ENCODE measurements at regions not wholly inside any gene's neighbourhood (a gene's known extent, or its start where the extent isn't known, plus 50 kb on each side); places are given as distances from the start of the nearest gene placed in this dataset.
"Not testable (repeated sequence)": the region's sequence is repeated elsewhere in the genome, so short reads cannot be mapped to it uniquely, and the experiment has no call there.

DNA sequence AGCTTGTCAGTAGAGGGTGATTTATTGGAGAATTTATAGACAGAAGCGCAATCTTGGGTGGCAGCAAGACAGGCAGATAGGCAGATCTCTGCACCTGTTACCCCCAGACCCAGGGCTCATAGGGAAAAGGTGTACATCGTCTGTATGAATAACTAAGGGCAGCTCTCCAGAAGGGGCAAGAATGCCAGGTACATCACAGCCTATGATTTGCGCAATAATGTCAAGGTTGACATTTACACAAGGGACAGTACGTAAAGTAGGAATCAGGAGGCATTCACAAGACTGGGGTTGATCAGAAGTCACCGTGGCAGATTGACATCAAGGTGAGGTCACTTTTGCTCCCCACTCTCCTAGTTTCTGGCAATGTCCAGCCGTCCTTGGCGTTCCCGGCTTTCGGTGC is 524.1 kb downstream of the TRIML1 start:
- DNase-seq (ENCODE audit: low spot score) = no peak

DNA sequence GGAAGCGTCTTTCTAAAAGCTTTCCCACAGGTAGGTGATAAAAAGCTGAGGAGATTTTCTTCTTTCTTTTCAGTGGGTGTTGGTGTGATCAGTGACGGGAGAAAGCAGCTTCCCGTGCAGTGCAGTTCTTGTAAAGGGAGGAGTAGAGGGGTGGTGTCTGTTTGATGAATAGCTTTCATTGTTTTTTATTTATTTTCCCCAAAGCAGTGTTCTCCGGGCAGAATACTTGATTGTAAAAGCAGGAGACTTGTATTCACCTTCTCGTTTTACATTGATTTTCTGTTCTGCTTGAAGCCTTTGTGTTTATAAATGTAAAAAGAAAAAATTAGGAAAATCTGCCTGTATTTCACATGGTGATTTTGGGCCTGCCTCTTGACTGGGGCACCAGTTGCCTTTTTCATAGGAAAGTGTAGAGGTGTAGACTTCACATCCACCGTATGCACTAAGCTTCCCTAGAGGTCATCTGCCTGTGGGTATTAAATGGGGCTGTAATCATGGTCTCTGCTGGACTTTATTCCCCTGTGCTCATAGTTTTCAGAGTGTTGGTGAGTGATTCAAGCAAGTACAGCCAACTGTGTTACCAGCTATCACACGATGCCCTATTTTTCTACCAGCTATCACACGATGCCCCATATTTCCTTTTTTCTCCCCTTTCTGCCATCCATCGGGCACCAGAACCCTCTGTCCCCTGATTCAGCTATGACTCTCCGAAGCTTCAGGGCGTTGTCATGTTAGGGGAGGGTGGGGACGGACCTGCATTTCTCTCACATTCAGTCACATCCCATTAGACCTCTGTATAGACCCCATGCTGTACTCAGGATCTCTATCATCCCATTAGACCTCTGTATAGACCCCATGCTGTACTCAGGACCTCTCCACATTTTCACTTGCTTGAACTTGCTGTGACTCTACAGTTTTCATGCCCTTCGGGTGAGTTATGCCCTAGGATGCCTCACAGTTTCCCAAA is 526.5 kb downstream of the TRIML1 start:
- peak; percentile 57 for DNase-seq (ENCODE audit: low spot score)

DNA sequence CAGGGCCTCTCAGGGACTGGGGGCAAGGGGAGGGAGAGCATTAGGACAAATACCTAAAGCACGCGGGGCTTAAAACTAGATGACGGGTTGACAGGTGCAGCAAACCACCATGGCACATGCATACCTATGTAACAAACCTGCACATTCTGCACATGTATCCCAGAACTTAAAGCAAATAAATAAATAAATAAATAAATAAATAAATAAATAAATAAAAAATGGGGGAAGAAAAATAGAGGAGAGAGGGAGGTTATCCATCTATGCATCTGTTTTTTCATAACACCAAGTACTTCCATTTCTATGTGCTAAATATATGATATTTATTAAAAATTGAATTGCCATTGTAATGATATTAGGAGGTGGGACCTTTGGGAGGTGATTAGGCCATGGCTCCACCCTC is 539.5 kb downstream of the TRIML1 start:
- not testable (repeated sequence) for DNase-seq (ENCODE audit: low spot score)

DNA sequence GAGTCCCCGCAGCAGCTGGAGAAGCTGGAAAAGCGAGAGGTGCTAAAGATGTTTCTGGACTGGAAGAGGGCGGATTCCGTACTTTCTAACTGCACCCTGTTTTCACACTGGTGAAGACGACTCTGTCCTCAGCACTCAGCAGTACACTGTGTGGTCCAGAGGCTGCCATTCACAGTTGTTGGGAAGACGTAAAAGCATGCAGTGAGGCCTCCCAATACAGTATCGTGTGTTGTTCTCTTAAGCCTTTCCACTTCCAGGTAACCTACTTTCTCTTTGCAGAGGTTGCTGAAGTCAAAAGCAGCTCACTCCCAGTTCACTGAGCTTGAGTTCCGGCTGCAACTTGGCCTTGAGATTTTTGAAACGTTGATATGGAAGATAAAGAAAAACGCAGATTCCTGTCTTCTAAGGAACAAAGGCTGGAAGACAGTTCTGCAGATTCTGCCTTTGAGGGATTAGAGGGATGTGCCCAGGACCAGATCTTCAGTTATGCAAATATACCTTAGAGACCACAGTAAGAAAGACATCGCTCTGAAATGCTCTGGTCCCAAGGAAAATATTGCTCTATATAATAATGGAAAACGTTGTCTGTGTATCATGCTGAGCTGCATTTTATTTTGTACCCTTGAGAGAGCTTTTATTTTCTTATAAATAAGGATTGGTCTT is 540.9 kb downstream of the TRIML1 start:
- no peak for DNase-seq (ENCODE audit: low spot score)

DNA sequence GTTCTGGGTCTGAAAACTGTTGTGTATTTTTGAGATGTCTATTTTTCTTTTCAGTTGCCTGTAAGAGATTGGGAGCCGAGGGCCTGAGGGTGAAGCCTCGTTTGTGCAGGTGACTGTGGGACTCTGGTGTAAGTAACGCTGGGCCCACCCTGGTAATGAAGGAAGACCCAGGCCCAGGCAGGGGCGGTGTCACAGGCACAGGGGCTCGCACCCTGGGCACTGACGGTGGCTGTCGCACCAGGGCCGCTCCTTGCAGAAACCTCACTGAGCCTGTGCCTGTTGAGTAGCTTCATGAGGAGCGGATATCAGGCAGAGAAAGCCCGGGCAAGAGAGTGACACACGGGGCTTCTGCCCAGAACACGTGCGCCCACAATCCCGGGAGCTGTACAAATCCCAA is 541.4 kb downstream of the TRIML1 start:
- DNase-seq (ENCODE audit: low spot score) = no peak

DNA sequence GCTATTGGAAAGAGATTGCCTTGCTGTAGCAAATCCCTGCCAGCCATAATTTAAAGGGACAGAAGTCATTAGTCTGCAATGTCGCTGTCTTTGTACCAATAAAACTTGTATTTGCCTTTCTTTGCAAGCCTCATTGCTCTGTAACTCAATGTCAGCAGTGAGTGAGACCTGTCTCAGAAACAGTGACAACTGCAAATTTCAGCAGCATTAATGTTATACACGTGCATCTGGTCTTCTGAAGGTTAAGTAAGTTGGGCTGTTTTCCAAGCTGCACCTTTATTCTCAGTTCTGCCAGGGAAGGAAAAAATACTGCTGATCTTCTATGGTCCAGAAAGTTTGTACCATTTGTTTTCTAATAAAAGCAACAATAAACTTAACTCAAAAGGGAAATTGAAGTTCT is 543.1 kb downstream of the TRIML1 start:
- no peak for DNase-seq (ENCODE audit: low spot score)

DNA sequence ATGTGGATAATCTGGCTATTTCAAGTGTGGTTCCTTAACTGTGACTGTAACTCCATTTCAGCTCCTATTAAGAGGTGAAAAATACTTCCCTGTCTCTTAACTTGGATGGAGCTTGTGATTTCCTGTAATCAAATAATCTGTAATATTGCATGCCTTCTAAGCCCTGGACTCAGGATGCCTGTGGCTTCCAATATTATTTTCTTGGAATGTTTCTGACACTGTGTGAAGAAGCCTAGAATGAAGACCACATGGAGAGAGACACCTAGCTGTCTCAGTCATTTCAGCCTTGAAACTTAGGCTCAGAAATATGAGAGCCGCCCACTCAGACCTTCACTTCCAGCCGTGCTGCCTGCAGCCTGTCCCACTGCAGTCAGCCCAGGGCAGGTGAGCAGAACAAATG is 544.3 kb downstream of the TRIML1 start:
- DNase-seq (ENCODE audit: low spot score) = no peak

DNA sequence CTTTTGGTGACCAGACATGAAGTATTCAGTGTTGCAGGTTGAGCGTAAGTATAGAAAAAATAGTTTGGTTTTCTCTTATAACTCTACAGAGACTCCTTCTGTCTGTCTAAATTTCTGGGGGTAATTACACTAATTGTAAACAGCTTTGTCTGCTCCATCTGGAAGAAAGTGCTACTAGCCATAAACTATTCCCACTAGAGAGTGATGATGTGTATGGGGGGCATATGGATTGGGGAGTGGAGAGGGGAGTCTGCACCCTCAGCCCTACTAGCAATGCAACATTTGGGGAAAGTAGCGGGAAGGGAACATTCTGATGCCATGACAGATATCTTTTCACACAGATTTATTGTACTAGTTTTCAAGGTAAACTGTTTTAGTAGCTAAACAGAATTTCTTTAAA is 549.7 kb downstream of the TRIML1 start:
- no peak for DNase-seq (ENCODE audit: low spot score)

DNA sequence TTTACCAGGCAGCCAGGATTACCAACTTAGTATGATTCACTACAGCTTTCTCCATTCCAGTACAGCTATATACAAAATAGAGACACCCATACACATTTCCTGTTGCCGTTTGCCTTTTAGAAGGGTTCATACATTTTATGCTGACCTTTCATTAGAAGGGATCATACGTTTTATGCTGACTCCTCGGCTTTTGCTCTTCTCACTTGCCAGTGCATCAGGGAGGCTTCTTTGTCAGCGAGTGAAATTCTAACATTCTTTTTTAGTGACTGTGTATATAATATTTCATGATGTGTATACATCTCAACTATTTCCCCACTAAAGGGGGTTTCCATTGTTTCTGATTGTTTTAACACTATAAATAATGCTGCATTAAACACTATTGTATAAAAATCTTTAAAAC is 552.6 kb downstream of the TRIML1 start:
- no peak for DNase-seq (ENCODE audit: low spot score)

DNA sequence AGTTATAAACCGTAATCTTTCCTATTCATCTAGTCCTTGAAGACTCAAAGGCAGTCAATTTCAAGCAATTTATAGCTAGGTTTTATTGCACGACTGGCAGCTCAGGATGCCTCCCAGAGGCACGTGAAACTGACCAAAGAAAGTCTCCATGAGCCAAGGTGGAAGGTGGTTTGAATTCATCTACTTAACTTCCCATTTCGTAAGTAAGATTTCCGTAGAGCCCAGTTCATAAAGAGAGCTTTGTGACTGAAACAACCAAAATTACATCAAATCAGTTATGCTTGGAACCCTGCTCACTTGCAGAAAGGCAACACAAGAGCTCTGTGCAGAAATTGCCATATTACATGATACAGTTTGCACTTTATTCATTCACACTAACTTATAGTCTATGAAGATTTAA is 556.0 kb downstream of the TRIML1 start:
- no peak for DNase-seq (ENCODE audit: low spot score)

DNA sequence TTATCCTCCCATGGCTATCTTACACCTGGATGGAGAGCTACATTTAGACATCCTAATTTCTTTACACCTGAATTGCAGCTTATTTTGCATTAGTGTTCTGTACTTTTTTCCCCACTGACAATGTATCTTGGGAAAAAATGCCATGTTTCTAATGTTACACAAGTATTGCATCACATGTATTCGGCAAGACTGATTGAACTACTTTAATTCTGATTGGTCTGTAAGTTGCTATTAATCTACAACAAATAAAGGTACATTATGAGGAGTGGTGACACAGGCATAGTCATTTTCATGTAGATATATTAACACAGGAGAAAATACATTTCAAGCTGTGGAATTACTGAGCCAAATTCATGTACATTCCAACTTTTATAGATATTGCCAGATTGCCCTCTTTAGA is 558.0 kb downstream of the TRIML1 start:
- no peak for DNase-seq (ENCODE audit: low spot score)

DNA sequence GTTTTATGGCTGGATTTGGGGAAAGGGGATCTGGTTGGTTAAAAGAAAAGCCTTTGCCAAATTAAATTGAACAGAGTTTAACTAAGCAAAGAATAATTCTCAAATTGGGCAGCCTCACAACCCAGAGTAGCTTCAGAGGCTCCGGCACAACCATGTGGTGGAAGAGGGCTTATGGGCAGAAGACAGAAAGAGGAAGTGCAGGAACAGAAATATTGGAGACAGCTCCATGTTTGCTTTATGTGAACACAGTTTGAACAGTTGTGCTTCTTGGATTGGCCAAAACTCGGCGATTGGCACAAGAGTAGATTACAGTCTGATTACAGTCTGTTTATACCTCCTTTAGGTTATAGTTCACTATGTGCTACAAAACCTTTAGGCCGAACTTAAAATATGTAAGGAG is 562.7 kb downstream of the TRIML1 start:
- no peak for DNase-seq (ENCODE audit: low spot score)

DNA sequence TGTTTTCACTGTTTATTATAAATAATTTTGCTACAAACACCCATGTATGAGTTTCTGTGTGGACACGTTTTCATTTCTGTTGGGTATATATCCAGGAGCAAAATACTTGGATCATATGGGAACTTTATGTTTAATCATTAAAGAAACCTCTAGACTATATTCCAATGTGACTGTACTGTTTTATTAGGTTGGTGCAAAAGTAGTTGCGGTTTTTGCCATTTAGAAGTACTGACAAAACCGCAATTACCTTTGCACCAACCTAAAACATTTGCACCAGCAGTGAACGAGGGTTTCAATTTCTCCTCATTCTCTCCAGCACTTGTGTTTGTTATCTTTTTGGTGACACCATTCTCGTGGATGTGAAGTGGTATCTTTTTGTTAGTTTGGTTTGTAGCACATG is 565.0 kb downstream of the TRIML1 start:
- no peak for DNase-seq (ENCODE audit: low spot score)

DNA sequence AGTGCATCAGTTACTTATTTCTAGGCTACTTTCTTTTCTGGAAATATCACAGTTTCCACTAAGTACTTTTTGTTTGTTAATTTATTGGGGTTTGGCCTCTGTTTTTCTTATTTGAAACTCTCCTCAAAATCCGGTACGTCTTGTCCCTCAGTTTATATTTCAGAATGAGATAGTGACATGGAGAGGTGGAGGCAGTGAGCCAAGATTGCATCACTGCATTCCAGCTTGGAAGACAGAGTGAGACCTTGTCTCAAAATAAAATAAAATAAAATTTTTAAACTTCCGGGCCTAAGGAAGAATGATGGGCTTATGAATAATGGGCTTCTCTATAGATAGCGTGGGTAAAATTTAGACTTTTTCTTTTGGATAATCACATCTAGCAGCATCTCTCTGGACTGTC is 567.8 kb downstream of the TRIML1 start:
- DNase-seq (ENCODE audit: low spot score) = no peak

DNA sequence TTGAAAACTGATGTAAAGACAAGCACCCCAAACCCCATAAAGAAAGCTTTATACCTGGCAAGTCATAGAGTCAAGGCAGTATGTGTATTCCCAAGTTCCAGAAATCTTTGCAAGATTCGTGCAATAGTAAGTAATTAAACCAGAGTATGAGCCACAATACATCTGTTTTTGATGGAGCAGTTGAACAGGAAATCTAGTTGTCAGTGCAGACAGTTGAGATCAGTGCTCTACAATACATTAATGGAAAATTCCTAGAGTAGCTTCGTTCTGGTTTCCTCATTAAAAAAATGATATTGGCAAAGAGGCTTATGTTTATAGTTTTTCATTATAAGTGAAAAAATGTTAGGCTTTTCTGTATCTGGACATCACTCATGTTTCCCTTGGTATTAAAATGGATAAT is 575.3 kb downstream of the TRIML1 start:
- no peak for DNase-seq (ENCODE audit: low spot score)

DNA sequence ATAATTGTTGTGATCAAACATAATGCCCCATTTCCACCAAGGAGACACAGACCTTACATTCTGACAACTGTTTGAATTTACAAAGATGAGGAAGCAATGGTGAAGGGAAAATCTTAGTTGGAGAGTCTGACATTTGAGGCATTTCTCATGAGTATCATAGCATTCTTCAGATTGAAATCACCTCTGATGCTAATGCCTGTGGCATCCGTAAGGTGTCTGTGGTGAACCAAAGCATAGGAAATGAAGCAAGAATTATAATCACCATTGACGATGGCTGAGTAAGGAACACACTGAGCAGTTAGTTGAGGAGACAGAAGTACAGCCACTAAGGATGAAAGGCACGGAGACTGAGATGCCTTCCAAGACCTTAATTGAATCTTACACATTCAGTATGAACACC is 575.7 kb downstream of the TRIML1 start:
- DNase-seq (ENCODE audit: low spot score) = no peak

DNA sequence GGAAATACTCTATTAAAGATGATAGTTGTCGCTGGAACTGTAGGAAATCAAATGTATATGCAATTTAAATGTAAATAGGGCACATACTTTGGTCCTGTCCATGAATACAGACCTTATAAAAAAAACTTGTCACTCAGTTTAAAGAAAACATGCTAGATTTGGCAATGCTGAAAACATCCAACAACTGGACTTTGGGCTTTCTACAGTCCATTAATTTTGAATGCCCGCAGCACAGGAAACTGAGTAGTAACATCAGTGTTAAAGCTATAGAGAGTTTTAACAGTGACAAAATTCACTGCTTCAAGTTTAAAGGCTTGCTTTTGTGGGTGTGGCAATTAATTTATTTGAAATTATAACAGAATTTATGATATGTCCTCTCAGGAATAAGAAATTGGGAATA is 578.4 kb downstream of the TRIML1 start:
- no peak for DNase-seq (ENCODE audit: low spot score)

DNA sequence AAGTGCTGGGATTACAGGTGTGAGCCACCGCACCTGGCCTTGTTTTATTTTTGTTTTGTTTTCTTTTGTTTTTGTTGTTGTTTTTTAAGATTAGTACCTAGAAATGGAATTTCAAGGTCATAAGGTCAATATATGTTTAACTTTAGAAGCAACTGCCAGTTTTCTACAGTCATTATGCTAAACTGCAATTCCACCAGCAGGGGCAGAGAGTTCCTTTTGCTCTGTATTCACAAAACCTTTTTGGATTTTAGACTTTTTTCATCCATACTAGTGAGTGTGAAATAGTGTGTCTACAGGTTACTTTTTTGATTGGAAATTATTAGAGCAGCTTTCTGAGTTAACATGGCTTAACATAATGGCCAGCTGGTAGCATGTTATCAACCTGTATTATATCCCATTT is 580.6 kb downstream of the TRIML1 start:
- no peak for DNase-seq (ENCODE audit: low spot score)

DNA sequence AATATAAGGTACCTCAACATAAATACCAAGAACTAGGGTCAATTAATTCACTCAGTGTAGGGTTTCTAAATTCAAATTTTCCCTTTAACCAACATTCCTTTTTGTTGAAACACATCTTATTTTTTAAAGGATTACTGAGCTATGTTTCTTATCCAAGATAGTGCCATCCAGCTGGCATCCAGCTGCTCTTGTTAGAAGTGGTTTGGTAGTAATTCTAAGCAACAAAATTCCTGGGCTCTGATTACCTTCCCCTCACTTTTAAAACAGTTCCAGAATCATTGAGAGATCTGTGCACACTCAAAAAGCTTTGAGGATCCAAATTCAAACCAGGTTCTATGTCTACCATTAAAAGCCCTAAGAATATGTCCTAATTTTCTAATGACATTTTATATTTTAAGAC is 583.7 kb downstream of the TRIML1 start:
- no peak for DNase-seq (ENCODE audit: low spot score)

DNA sequence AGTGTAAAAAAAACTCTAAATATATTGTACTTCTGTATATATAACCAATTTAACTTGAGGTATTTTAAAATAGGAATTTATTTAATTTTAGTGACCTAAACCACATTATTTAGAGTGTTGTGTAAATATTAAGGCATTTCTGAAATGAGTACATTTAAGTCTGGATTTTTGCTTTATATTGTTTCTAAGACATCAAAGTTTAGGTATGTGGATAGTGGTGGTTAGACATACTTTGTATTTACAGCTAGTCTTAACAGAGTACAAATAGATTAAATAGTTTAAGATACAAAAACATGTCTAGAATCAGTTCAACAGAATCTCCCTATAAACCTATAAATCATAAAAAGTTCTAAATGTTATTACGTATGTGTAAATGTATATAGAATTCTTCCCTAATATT is 588.5 kb downstream of the TRIML1 start:
- DNase-seq (ENCODE audit: low spot score) = no peak

DNA sequence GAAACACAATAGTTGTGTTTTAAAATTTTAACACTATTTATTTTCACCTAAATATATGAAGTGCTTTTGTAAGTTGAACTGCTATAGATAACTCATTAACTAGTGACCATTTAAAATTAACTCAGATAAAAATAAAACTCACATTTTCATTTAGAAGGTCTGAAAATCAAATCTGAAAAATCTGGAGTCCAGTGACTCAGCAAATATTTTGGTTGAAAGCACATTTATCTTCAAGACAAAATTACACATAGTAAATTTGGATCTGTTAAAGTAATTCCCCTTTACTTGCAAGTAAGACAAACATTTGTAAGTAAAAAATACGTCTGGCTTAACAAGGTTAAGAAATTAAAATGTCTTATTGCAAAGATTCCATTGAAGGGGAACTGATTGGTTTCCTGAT is 589.1 kb downstream of the TRIML1 start:
- DNase-seq (ENCODE audit: low spot score) = no peak

DNA sequence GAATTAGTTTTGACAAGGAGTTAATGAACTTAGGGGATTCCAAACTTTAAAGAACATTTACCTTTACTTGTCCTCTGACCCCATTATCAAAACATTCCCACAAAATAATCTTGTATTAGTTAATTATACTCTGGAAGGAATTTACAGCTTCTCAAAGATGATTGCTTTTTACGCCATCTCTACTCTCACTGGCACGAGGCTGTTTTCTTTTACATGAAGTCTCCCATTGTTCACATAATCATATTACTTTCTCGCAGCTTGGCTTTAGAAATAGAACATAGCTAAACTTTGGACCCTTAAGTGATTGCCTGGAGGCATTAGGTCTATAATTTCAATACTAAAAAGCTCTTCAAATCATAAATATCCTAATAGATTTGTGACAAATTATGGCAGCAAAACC is 592.9 kb downstream of the TRIML1 start:
- no peak for DNase-seq (ENCODE audit: low spot score)

DNA sequence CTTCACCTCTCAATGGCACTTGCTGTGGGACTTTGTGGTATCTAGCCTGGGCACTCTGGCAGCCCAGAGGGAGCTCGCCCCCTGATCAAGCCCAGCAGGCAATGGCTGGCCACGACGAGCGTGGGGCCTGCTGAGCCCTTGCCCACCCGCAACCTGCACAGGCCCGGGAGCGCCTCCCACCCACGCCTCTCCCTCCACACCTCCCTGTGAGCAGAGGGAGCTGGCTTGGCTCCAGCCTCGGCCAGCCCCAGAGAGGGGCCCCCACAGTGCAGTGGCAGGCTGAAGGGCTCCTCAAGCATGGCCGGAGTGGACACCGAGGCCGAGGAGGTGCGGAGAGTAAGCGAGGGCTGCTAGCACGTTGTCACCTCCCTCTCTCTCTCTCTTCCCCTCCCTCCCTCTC is 595.8 kb downstream of the TRIML1 start:
- no peak for DNase-seq (ENCODE audit: low spot score)

Measured in globus pallidus (tissue), 1 donor.